GM12873 (cell line): ENCODE measurements at regions not wholly inside any gene's neighbourhood (a gene's known extent, or its start where the extent isn't known, plus 50 kb on each side); places are given as distances from the start of the nearest gene placed in this dataset.

Experiments
- TF ChIP-seq, protein P1 (sequence below): IDR thresholded peaks from 2 replicates; pipeline ENCODE4 v1.5.1; 2012; ENCODE audit warnings: low read depth, mild to moderate bottlenecking, moderate library complexity, low read length, control low read depth; ENCODE audit not compliant: insufficient read depth; ENCODE audit errors: missing control alignments

DNA sequence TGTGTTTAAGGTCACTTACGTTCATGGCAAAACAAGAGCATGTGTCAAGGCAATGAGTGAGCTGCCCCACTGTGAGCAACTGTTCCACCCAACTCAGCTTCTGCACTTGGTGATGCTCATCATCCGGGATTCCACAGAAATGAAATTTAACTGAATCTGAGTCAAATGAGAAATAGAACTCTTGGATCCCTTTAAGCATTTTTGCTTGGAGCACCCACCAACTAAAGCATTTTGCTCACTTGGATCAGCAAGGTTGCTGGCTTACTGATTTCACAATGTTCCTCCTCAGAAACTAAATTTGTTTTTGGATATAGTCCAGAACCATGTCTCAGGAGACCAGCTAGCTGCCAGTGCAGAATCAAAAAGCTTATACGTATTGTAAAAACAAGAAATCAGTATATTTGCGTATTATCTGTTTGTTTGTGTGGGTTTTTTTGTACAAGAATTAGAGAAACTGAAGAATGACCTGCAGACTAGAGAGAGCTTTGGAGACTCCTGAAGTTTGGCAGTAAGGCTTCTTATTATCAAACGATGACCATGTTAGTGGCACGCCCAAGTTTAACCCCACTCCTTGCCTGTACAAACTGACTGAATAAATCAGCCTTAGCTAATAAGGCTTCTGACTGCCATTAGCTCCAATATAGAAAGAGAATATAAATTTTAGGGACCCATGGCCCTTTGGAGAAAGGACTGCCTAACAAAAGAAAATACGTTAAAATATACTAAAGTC, 153.8 kb upstream of the FST start:
- TF ChIP-seq, protein P1, sequence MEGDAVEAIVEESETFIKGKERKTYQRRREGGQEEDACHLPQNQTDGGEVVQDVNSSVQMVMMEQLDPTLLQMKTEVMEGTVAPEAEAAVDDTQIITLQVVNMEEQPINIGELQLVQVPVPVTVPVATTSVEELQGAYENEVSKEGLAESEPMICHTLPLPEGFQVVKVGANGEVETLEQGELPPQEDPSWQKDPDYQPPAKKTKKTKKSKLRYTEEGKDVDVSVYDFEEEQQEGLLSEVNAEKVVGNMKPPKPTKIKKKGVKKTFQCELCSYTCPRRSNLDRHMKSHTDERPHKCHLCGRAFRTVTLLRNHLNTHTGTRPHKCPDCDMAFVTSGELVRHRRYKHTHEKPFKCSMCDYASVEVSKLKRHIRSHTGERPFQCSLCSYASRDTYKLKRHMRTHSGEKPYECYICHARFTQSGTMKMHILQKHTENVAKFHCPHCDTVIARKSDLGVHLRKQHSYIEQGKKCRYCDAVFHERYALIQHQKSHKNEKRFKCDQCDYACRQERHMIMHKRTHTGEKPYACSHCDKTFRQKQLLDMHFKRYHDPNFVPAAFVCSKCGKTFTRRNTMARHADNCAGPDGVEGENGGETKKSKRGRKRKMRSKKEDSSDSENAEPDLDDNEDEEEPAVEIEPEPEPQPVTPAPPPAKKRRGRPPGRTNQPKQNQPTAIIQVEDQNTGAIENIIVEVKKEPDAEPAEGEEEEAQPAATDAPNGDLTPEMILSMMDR = no peak

- TF ChIP-seq, protein P1 = no peak
Observed at GRCh38 chr5:53327811-53328334, 152.6 kb upstream of the FST start.

DNA sequence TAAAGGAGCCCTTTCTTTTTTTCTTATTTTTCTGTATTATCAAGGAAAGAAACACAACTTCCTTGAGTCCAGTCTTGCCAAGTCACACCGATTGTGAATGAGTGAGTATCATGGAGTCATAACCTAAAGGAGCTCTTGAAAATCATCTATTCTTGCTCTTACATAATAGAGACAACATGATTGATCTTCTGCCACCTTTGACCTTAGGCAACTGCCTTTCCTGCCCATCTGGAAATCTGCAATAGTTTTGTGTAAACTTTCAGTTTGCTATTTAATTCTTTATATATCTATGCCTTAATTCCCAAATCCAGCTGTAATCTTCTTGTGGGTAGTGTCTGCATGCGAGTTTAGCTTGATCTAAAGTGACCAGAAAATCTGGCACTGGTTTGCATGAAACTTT, 149.9 kb upstream of the FST start:
- TF ChIP-seq, protein P1 = no peak

DNA sequence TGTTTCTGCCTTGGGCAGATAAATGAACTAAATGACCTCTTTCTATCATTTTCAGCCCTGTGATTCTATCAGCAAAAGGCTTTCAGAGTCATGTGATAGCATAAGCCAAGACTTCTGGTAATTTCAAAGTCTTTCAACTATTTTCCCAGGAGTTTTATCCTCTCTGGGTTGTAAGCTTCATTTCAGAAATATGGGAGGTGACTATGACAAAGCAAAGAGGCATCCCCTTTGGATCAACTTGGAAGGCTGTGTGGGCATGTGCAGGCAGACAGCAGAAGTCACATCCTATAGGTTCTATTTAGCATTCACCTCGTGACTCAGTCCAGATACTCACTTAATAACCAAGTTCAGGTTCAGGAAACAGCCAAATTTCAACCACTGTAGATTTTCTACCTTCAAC, 149.0 kb upstream of the FST start:
- TF ChIP-seq, protein P1 = no peak

- TF ChIP-seq, protein P1 = no peak
Observed at GRCh38 chr5:53333160-53333559, 147.3 kb upstream of the FST start.

DNA sequence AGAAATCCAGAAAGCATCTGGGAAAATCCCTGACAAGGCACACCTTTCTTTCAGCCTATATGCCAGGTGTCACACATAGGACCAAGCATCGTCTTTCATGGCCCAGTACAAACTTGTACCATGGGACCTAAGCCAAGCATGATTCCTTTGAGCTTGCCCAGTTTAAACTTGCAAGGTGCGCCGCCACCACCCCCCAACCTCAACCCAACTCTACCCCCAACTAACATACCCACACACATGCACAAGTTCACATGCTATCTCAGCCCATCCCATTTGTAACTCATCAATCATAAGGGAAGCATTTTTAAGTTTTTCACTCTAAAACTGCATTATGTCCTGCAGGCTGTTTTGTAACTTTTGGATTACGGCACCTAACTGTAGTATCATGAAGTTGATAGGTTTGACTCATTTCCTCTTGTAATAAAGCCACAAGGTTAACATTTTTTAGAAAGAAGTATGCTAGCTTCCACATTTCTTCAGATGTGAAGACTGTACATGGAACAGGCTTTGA, 145.9 kb upstream of the FST start:
- TF ChIP-seq, protein P1 = no peak

DNA sequence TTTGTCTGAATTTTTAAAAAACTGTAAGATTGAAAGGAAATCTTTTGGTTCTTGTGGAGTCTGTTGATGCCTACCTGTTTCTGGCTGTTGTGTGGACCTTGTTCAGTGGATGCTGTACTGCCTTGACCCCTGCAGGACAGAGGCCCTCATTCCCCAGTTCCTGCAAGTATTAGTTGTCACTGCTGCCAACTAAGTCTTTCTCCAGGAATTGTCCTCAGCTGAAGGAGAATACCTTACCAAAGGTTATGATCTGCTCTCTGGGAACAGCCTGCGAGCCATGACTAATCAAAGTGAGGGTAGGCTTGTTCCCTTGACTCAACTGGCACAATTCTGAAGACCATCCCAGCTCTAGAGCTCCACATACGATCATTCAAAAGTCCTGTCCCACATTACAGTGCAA, 145.3 kb upstream of the FST start:
- TF ChIP-seq, protein P1 = no peak
